Ovary (tissue), 7 donors: ENCODE measurements at regions not wholly inside any gene's neighbourhood (a gene's known extent, or its start where the extent isn't known, plus 50 kb on each side); places are given as distances from the start of the nearest gene placed in this dataset.

Source experiments
- DNase-seq, 5 donors: peaks; one replicate each; pipeline ENCODE4 v3.0.0-alpha.2; 2019 to 2020
- H3K27ac ChIP-seq, 2 donors: fragments of 200-600 bp; one replicate each; pipeline versions ENCODE4 v1.5.1 to v1.8.0; 2019 to 2022
- H3K27me3 ChIP-seq: fragments of 200-600 bp; one replicate; pipeline ENCODE4 v1.8.0; 2022
- H3K36me3 ChIP-seq: fragments of 200-600 bp; sonication (generic); one replicate; pipeline ENCODE4 v1.5.1; 2019
- H3K4me1 ChIP-seq: one replicate; pipeline ENCODE4 v1.8.1; 2013; ENCODE audit warnings: mild to moderate bottlenecking, moderate library complexity; ENCODE audit not compliant: insufficient read depth
- H3K4me3 ChIP-seq: fragments of 200-600 bp; sonication (generic); one replicate; pipeline ENCODE4 v1.5.1; 2017
- H3K9me3 ChIP-seq, 2 donors: fragments of 200-600 bp in 1 of 2; sonication (generic) in 1 of 2; one replicate each; pipeline versions ENCODE4 v1.5.1 to v1.8.1; 2013 to 2019; ENCODE audit warnings: mild to moderate bottlenecking in 1 of 2, moderate library complexity in 1 of 2
- EP300 ChIP-seq: sonication (generic); formaldehyde crosslinking; IDR thresholded peaks from one replicate; pipeline ENCODE4 v1.6.1; 2017; ENCODE audit warnings: antibody characterized with exemption
- POLR2A ChIP-seq: fragments of 450-650 bp; IDR thresholded peaks from one replicate; pipeline ENCODE4 v1.6.1; 2017; ENCODE audit warnings: antibody characterized with exemption, mild to moderate bottlenecking, moderate library complexity
- WGBS, 3 donors: extraction: QIAGEN DNeasy Blood & Tissue Kit in 1 of 3; methylation state at CpG; one replicate each; pipeline versions ENCODE4 v1.1.5 to v1.1.7; 2013 to 2017; 5-methylcytosine and 5-hydroxymethylcytosine counted together
- intact Hi-C, 4 donors: fragments of 100-400 bp; cut with DNase I; formaldehyde crosslinking; loops; one replicate each; pipeline versions ENCODE4 v1.11.0 to v1.15.1; 2022 to 2023
- TF ChIP-seq, protein P1 (sequence below), 3 donors: fragments of 450-650 bp in 2 of 3; fragments of 200-600 bp in 1 of 3; IDR thresholded peaks; one replicate each; pipeline versions ENCODE4 v1.5.1 to v1.8.0; 2016 to 2022; ENCODE audit warnings: antibody characterized with exemption in 3 of 3, mild to moderate bottlenecking in 1 of 3
- donor health status: DM: no; HTN: no; CAD: no; lungs with moderate emphysema.
- donor health status: DM: no; HTN: no; CAD: no.
- donor health status: Bipolar disorder and iron deficiency.
- donor health status: DM: no; HTN: no; CAD: no.
- donor health status: DM: yes; HTN: yes; CAD: no.

DNA sequence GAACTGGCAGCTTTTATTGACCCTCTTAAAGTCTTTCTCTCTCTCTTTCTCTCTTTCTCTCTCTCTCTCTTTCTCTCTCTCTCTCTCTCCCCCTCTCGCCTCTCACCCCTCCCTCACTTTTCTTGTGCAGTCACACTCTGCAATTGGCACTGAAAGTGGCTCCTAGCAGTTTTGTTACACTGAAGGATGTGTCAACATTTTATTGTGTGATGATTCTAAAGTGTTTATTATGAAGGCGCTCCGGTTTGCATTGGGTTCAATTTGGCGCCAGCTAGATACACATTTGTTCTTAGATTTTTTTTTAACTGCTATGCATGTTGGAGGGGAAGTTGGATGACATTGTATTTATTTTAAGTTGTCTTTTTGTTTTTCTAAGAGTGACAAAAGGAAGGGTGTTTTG lies 64.0 kb upstream of the CHRM3 start:
- intact Hi-C loops, result no loop called here
- no peaks in the 10 kb centered on the region for H3K27me3 ChIP-seq
- H3K4me3 ChIP-seq, result no peak overlapping the region
- 46 to 79% (median 49%) methylated on average over 4 of the region's 4 CpGs for WGBS, 3 donors
- no peak for DNase-seq
- TF ChIP-seq, protein P1, sequence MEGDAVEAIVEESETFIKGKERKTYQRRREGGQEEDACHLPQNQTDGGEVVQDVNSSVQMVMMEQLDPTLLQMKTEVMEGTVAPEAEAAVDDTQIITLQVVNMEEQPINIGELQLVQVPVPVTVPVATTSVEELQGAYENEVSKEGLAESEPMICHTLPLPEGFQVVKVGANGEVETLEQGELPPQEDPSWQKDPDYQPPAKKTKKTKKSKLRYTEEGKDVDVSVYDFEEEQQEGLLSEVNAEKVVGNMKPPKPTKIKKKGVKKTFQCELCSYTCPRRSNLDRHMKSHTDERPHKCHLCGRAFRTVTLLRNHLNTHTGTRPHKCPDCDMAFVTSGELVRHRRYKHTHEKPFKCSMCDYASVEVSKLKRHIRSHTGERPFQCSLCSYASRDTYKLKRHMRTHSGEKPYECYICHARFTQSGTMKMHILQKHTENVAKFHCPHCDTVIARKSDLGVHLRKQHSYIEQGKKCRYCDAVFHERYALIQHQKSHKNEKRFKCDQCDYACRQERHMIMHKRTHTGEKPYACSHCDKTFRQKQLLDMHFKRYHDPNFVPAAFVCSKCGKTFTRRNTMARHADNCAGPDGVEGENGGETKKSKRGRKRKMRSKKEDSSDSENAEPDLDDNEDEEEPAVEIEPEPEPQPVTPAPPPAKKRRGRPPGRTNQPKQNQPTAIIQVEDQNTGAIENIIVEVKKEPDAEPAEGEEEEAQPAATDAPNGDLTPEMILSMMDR (IDR thresholded peaks at IDR 0.05), result no peak
- no peak for TF ChIP-seq EP300
- TF ChIP-seq POLR2A, result no peak
- H3K9me3 ChIP-seq, result no peaks in the 10 kb centered on the region
- no peaks in the 10 kb centered on the region for H3K36me3 ChIP-seq
- H3K27ac ChIP-seq, result no peak overlapping the region
- H3K4me1 ChIP-seq, result no peaks in the 10 kb centered on the region

GRCh38 chr1:239321877-239322276 lies 64.5 kb upstream of the CHRM3 start:
- no peaks in the 10 kb centered on the region for H3K4me1 ChIP-seq
- 91 to 95% (median 92%) methylated on average over 1 of the region's 1 CpG for WGBS, 3 donors
- TF ChIP-seq POLR2A (no peak), EP300 (no peak)
- TF ChIP-seq, protein P1 (IDR thresholded peaks at IDR 0.05), result no peak

DNA sequence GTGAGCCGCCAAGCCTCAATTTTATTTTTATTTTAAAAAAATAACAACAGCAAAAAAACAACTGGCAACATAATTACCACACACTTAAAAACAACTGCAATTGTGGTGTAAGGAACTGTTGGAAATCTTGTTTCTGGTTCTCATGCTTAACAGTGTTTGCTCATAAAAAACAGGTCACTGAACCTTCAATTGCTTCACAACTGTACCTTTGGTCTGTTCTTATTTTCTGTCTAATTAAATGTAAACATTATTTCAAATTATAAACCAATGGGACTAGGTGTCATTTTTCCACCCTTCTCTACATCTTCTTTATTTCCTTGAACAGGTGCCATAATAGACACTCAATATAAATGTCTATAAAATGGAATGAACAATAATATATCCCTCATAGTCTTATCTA lies 68.4 kb upstream of the CHRM3 start:
- no peaks in the 10 kb centered on the region for H3K4me1 ChIP-seq
- 93 to 100% (median 97%) methylated on average over 1 of the region's 1 CpG for WGBS, 3 donors
- H3K27me3 ChIP-seq, result no peaks in the 10 kb centered on the region
- H3K9me3 ChIP-seq, result no peaks in the 10 kb centered on the region
- DNase-seq, result no peak
- no peak overlapping the region for H3K27ac ChIP-seq
- H3K4me3 ChIP-seq, result no peak overlapping the region
- TF ChIP-seq EP300 (no peak), POLR2A (no peak)
- TF ChIP-seq, protein P1 (IDR thresholded peaks at IDR 0.05), result no peak
- H3K36me3 ChIP-seq, result no peaks in the 10 kb centered on the region
- intact Hi-C loops, result no loop called here

More at GRCh38 chr1:239321877-239322276, 64.5 kb upstream of the CHRM3 start:
- no peak overlapping the region for H3K27ac ChIP-seq
- H3K27me3 ChIP-seq, result no peaks in the 10 kb centered on the region
- intact Hi-C loops, result no loop called here
- H3K36me3 ChIP-seq, result no peaks in the 10 kb centered on the region
- H3K9me3 ChIP-seq, result no peaks in the 10 kb centered on the region
- DNase-seq, result no peak
- H3K4me3 ChIP-seq, result no peak overlapping the region

GRCh38 chr1:239315631-239316217 lies 70.6 kb upstream of the CHRM3 start:
- no peaks in the 10 kb centered on the region for H3K9me3 ChIP-seq
- no peaks in the 10 kb centered on the region for H3K4me1 ChIP-seq
- no peak for DNase-seq
- TF ChIP-seq, protein P1 (IDR thresholded peaks at IDR 0.05), result no peak
- TF ChIP-seq POLR2A (no peak), EP300 (no peak)
- intact Hi-C loops, result no loop called here
- no peak overlapping the region for H3K4me3 ChIP-seq
- H3K27ac ChIP-seq, result no peak overlapping the region
- H3K27me3 ChIP-seq, result no peaks in the 10 kb centered on the region
- 62 to 76% (median 75%) methylated on average over 3 of the region's 3 CpGs for WGBS, 3 donors
- H3K36me3 ChIP-seq, result no peaks in the 10 kb centered on the region
